ENCODE measurements at regions not wholly inside any gene's neighbourhood (a gene's known extent, or its start where the extent isn't known, plus 50 kb on each side); places are given as distances from the start of the nearest gene placed in this dataset.
"Not testable (repeated sequence)": the region's sequence is repeated elsewhere in the genome, so short reads cannot be mapped to it uniquely, and the experiment has no call there.

DNA sequence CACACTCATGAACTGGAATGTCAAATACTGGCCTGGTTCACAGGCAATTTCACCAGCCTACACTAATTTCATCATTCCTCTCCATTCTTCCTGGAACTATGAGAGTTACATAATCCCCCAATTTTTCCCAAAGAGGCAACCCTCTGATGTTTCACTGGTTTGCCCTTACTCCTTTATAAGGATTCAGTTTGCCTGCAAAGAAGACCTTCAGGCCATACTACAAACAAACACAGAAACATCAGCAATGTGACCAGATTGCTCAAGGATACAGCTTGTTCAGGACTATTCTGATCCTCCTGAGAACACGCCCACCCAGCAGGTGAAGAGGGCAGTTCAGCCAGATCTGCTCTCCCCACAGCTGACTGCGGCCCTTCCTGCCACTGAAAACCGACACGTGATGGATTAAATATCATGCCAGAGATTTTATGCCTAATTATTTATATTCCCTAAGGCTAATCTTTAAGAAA lies 215.5 kb downstream of the ETAA1 start:
- FAIRE-seq (no peak), DNase-seq (ENCODE audit: low spot score in 2 of 2) (no peak)

DNA sequence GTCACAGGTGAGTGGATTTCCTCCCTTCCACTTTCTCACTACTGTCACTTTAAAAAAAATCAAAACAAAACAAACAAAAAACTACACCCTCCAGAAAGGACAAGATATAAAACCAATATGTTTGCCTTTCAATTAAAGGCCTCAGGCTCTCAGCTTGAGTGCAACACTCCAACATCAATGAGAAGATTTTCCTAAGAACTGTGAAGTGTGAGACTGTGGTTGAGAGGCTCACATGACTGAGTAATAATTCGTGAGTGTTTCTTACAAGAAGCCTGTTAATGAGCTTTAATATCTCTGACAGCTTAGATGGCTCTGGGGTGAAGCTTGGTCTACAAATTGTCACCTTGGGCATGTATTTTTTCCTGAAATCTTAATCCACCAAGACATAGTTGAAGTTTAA lies 216.1 kb downstream of the ETAA1 start:
- FAIRE-seq (no peak), DNase-seq (ENCODE audit: low spot score in 2 of 2) (no peak)

DNA sequence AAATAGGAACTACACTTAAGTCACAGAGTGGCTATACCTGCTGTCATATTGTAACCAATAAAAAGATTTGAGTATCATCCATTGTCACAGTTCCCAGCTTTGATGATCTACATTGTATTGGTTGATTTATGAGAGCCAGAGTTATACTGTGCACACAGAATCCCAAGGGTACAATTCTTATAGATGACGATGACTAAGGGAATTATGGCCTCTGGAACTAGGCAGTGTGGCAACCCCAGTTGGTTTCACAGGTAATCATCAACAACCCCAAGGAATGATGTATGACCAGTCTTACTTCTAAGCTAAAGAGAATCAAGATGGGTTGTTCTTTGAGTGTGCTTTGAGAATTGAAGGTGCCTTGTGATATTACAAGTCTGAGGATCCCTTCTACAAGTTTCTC lies 217.3 kb downstream of the ETAA1 start:
- FAIRE-seq = no peak
- no peak for DNase-seq (ENCODE audit: low spot score in 2 of 2)

DNA sequence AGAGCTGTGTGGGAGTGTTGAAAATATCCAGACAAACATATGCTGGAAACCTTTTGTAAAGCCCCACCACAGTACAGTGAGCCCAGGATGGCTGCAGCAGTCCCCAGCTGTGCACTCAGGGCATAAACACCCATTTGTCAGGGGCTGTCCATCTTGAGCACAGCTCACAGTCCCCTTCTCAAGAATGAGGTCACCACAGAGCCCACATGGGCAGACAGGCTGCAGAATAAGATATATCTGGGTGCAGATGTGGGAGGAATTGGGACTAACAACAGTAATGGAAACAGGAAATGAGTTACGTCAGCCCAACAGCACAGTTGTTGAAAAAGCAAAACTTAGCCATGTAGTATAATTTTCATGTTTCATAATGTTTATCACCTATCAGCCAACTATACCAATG lies 219.6 kb downstream of the ETAA1 start:
- no peak for FAIRE-seq
- no peak for DNase-seq (ENCODE audit: low spot score in 2 of 2)

GRCh38 chr2:67619204-67619603 lies 222.1 kb downstream of the ETAA1 start:
- FAIRE-seq (no peak), DNase-seq (ENCODE audit: low spot score in 2 of 2) (no peak)

DNA sequence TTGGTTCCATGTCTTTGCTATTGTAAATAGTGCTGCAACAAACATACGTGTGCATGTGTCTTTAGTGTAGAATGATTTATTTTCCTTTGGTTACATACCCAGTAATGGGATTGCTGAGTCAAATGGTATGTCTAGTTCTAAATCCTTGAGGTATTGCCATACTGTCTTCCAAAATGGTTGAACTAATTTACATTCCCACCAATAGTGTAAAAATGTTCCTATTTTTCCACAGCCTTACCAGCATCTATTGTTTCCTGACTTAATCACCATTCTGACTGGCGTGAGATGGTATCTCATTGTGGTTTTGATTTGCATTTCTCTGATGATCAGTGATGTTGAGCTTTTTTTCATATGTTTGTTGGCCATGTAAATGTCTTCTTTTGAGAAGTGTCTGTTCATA lies 226.6 kb downstream of the ETAA1 start:
- not testable (repeated sequence) for FAIRE-seq

DNA sequence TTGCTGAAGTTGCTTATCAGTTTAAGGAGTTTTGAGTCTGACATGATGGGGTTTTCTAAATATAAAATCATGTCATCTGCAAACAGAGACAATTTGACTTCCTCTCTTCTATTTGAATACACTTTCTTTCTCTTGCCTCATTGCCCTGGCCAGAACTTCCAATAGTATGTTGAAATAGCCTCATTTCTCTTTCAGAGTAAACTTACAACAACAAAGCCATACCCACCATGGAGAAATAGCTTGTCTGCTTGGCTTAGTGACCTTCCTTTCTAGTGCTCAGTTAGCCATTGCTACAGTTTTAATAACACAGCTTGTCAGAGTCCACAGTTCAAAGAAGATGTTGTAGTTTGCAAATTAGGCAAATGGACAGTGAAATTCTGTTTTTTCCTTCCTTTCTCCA lies 228.0 kb downstream of the ETAA1 start:
- DNase-seq (ENCODE audit: low spot score in 2 of 2) (no peak), FAIRE-seq (no peak)

More for the DNA sequence above, 226.6 kb downstream of the ETAA1 start:
- DNase-seq (ENCODE audit: low spot score in 2 of 2) = not testable (repeated sequence)

- DNase-seq (ENCODE audit: low spot score in 2 of 2) (no peak), FAIRE-seq (no peak)
Observed at GRCh38 chr2:67625690-67626475, 228.8 kb downstream of the ETAA1 start.

- FAIRE-seq = no peak
- DNase-seq (ENCODE audit: low spot score in 2 of 2) = no peak
Observed at GRCh38 chr2:67626656-67627055, 229.5 kb downstream of the ETAA1 start.

DNA sequence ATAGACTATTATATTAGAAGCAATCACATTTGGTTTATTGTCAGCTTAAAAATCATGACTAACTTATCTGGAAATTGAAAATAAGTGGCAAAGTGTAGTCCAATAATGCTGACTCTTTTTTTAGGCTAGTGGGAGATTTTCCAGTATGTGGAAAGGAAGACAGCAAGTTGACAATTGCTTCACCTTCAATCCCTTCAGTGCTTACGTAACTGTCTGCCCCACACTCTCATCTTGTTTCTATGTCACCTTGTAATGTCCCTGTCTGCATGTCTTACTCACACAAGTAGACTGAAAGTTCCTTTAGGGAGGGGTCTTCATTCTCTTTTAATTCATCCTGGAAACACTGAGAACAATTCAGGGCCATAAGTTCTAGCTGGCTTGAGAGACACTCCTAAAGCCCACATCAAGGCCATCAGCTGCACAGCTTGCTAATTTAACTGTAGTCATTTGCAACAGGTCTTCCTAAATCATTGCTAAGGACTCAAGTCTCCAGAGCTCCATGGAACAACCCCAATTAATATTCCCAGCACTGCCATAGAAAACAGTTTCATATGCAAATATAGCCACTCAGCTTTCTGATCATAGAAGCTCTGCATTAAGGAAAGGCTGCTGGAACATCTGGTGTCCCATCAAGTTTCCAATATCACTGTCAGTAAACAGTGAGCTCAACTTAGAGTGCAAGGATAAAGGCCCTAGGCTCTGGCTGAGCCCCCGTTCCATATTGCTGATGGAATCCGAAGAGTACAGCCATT lies 230.5 kb downstream of the ETAA1 start:
- FAIRE-seq (no peak), DNase-seq (ENCODE audit: low spot score in 2 of 2) (no peak)

DNA sequence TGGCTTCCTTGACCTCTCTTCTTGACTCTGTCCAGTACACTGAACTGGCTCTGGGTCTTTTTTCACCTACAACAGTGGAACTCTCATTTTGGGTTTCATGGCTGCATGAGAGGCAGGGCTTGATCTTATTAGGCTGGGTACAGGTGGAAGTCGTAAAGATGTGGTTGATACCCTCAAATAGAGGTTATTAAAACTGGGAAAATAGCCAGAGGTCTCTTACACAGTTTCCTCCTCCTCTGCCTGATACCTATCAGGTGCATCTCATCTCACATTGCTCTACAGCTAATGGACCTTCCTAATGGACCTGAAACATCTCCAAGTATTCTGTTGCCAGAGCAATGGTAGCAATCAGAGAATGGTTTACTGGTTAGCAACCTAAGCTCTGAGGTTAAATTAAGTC lies 231.8 kb downstream of the ETAA1 start:
- FAIRE-seq (no peak), DNase-seq (ENCODE audit: low spot score in 2 of 2) (no peak)

GRCh38 chr2:67631483-67631882 lies 234.3 kb downstream of the ETAA1 start:
- DNase-seq (ENCODE audit: low spot score in 2 of 2) (no peak), FAIRE-seq (no peak)

GRCh38 chr2:67633212-67633856 lies 236.2 kb downstream of the ETAA1 start:
- FAIRE-seq (no peak), DNase-seq (ENCODE audit: low spot score in 2 of 2) (no peak)

DNA sequence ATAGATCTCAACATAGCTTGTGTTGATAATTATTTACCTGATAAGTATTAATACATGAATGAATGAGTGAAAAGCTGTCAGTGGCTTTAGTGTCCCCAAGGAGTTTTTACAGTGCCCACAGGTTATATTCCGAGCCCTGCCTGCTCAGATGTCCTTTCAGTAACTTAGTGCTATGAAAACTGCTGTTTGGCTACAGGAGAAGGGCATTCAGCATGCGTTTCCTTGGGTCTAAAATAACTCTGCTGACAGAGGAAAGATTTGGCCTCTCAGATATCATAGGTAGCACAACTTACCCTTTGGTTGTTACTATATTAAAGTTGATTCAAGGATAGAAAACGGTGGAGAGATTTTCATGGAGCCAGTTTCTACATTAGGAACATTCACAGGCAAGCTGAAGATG lies 241.0 kb downstream of the ETAA1 start:
- DNase-seq (ENCODE audit: low spot score in 2 of 2) (no peak), FAIRE-seq (no peak)

GRCh38 chr2:67641312-67642045 lies 244.3 kb downstream of the ETAA1 start:
- FAIRE-seq = no peak
- no peak for DNase-seq (ENCODE audit: low spot score in 2 of 2)

GRCh38 chr2:67642046-67642382 lies 244.9 kb downstream of the ETAA1 start:
- FAIRE-seq = no peak

DNA sequence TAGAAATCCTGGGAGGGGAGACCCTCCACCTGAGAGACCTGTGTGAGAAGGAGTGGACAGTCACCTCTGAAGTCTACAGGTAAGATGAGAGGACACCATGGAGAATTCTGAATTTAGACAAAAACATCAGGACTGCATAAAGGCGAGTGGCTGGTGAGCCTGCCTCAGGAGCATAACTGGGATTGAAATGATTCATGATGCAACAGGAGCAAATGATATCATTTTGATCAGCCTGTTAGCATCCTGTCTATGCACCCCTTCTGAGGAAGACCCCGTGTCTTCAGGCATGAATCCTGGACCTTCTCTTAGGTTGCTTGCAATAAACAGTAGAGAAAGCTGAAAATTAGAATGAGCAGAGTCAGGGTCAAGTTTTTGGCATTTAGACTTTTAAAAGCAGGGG lies 245.8 kb downstream of the ETAA1 start:
- no peak for FAIRE-seq
- no peak for DNase-seq (ENCODE audit: low spot score in 2 of 2)

More at GRCh38 chr2:67642046-67642382, 244.9 kb downstream of the ETAA1 start:
- DNase-seq (ENCODE audit: low spot score in 2 of 2) = no peak

DNA sequence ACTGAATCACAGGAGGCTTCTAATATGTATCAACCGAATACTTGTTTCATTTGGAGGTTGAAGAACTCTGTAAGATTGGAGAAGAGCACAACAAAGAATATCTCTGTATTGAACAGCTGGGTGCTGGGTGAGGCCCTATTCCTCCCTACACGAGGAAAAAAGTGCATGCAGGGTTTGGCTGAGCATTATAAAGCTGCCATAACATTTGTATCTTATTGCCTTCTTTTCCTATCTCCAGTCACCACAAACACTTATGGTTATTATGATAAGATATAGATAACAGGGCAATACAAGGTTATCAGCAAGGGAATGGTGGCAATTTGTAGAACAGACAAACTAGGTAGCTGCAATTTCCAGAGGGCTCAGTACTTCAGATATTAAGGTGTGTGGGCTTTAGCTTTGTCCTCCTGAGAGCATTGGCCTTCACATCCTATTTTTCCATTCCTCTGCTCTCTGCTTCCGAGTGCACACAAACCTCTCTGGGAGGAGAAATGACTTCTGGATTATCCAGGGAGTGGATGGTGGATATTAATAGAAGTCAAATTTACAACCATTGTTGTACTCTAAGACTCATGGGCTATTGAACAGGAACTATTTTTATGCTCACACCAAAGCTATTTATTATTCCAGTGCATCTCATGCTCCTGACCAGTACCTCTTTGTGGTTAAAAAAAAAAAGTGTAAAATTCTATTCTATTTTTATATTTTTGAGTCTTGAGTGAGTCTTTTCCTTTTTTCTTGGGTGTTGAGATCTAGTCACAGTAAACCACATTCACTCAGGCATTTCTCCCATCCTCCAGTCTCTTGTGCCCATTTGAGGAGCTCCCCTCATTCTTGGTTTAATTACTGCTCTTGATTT lies 248.4 kb downstream of the ETAA1 start:
- FAIRE-seq = no peak
- DNase-seq (ENCODE audit: low spot score in 2 of 2) = no peak

DNA sequence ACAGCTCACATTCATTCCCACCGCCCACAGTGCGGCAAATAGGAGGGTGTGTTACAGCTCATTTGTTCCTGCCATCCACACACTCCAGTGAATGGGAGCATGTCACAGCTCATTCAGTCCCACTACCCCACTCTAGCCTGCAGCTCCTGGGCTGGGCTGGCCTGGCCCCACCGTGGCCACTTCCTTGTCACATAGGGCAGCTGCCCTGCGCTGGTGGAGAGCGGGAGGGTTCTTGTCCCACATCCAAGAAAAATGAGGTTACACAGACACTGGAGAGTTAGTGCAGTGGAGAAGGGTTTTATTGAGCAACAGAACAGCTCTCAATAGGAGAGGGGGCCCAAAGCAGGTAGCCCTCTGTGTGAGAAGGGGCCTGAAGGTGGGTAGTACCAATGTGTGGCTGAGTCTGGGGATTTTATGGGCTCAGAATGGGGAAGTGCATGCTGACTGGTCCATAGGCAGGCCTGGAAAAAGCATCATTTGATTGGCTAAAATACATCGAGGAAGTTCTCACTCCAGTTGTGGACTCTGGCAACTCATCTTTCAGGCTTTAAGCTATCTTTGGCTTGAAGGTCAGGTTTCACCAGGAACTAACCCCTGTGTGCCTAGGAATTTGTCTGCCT lies 249.7 kb downstream of the ETAA1 start:
- DNase-seq (ENCODE audit: low spot score in 2 of 2) (no peak), FAIRE-seq (no peak)

Data from frontal cortex (tissue), 3 donors.